GM23338 (cell line): ENCODE measurements at regions not wholly inside any gene's neighbourhood (a gene's known extent, or its start where the extent isn't known, plus 50 kb on each side); places are given as distances from the start of the nearest gene placed in this dataset.

Source experiments
- ATAC-seq: fragments of 200-7000 bp; cut with Tn5 transposase; 3 replicates; pipeline ENCODE4 v1.9.1; 2020
- DNase-seq: peaks from one replicate; pipeline ENCODE4 v3.0.0-alpha.2; 2015; ENCODE audit warnings: low spot score
- H2AFZ ChIP-seq: fragments of 200-600 bp; sonication (generic); 2 replicates; pipeline ENCODE4 v1.8.0; 2016; ENCODE audit warnings: antibody characterized with exemption, mild to moderate bottlenecking, moderate library complexity
- H3F3A ChIP-seq: fragments of 200-600 bp; sonication (generic); replicated peaks from 2 replicates; pipeline ENCODE4 v1.8.0; 2017; ENCODE audit warnings: antibody characterized with exemption, mixed run types, low read depth
- H3K27ac ChIP-seq: fragments of 200-600 bp; sonication (generic); 2 replicates; pipeline ENCODE4 v1.6.1; 2016; ENCODE audit warnings: low read depth
- H3K27me3 ChIP-seq: fragments of 200-600 bp; sonication (generic); 2 replicates; pipeline ENCODE4 v1.8.0; 2016; ENCODE audit warnings: mild to moderate bottlenecking, mixed run types, moderate library complexity; ENCODE audit not compliant: insufficient read depth
- H3K36me3 ChIP-seq: fragments of 200-600 bp; sonication (generic); 2 replicates; pipeline ENCODE4 v1.8.0; 2016; ENCODE audit warnings: mild to moderate bottlenecking; ENCODE audit not compliant: insufficient read depth
- H3K4me1 ChIP-seq: fragments of 200-600 bp; sonication (generic); 2 replicates; pipeline ENCODE4 v1.8.0; 2016; ENCODE audit warnings: mild to moderate bottlenecking, moderate library complexity; ENCODE audit not compliant: insufficient read depth
- H3K4me2 ChIP-seq: fragments of 200-600 bp; sonication (generic); 2 replicates; pipeline ENCODE4 v1.7.1; 2017; ENCODE audit warnings: mixed run types
- H3K4me3 ChIP-seq: fragments of 200-600 bp; sonication (generic); 2 replicates; pipeline ENCODE4 v1.6.1; 2016; ENCODE audit warnings: mixed run types
- H3K79me2 ChIP-seq: fragments of 200-600 bp; sonication (generic); replicated peaks from 2 replicates; pipeline ENCODE4 v1.8.0; 2017; ENCODE audit warnings: mild to moderate bottlenecking; ENCODE audit not compliant: insufficient read depth
- H3K9me2 ChIP-seq: fragments of 200-600 bp; sonication (generic); 2 replicates; pipeline ENCODE4 v1.8.0; 2017; ENCODE audit not compliant: insufficient read depth
- H4K20me1 ChIP-seq: fragments of 200-600 bp; sonication (generic); replicated peaks from 2 replicates; pipeline ENCODE4 v1.8.0; 2017; ENCODE audit warnings: mild to moderate bottlenecking; ENCODE audit not compliant: insufficient read depth
- H3K27ac Mint-ChIP-seq: 2 replicates; pipeline ENCODE4 v1.8.0; 2020; ENCODE audit warnings: inconsistent platforms, mild to moderate bottlenecking, moderate library complexity, mixed read lengths
- H3K27me3 Mint-ChIP-seq: 3 replicates; pipeline ENCODE4 v1.8.0; 2022; ENCODE audit warnings: low read depth, mild to moderate bottlenecking, moderate library complexity, mixed read lengths, inconsistent platforms; ENCODE audit not compliant: insufficient read depth, poor library complexity
- H3K36me3 Mint-ChIP-seq: 3 replicates; pipeline ENCODE4 v1.8.0; 2021; ENCODE audit warnings: low read depth, mild to moderate bottlenecking, inconsistent platforms, moderate library complexity, mixed read lengths
- H3K4me1 Mint-ChIP-seq: 3 replicates; pipeline ENCODE4 v1.8.0; 2020; ENCODE audit warnings: mild to moderate bottlenecking, inconsistent platforms, mixed read lengths
- H3K4me3 Mint-ChIP-seq: 3 replicates; pipeline ENCODE4 v1.8.0; 2021; ENCODE audit warnings: moderate library complexity, mild to moderate bottlenecking, inconsistent platforms, mixed read lengths
- H3K9me3 Mint-ChIP-seq: 3 replicates; pipeline ENCODE4 v1.8.0; 2020; ENCODE audit warnings: moderate library complexity, mild to moderate bottlenecking, inconsistent platforms, mixed read lengths
- CREB1 ChIP-seq: fragments of 250-450 bp; sonication (Bioruptor Pico); IDR thresholded peaks from 2 replicates; pipeline ENCODE4 v1.5.0; 2020; ENCODE audit warnings: low read depth, mild to moderate bottlenecking, moderate library complexity
- CTCF ChIP-seq, 2 experiments: fragments of 200-600 bp in 1 of 2; sonication (generic) in 1 of 2; conservative IDR thresholded peaks; 2 replicates each; pipeline versions ENCODE4 v1.5.1 to v1.6.1; 2016 to 2017; ENCODE audit warnings: antibody characterized with exemption in 2 of 2, low read depth in 2 of 2, mild to moderate bottlenecking in 2 of 2, moderate library complexity in 1 of 2
- ETS1 ChIP-seq: IDR thresholded peaks from 2 replicates; pipeline ENCODE4 v1.6.1; 2016; ENCODE audit warnings: antibody characterized with exemption
- EZH2 ChIP-seq: fragments of 200-600 bp; sonication (generic); IDR thresholded peaks from one replicate; pipeline ENCODE4 v1.8.0; 2017; ENCODE audit warnings: antibody characterized with exemption, mild to moderate bottlenecking, low read depth; ENCODE audit not compliant: unreplicated experiment
- EZH2phosphoT487 ChIP-seq: fragments of 200-600 bp; sonication (generic); IDR thresholded peaks from one replicate; pipeline ENCODE4 v1.8.1; 2018; ENCODE audit warnings: antibody characterized with exemption; ENCODE audit not compliant: unreplicated experiment
- JUNB ChIP-seq: IDR thresholded peaks from one replicate; pipeline ENCODE4 v1.6.1; 2016; ENCODE audit warnings: antibody characterized with exemption; ENCODE audit not compliant: unreplicated experiment
- NANOG ChIP-seq: IDR thresholded peaks from 2 replicates; pipeline ENCODE4 v1.6.1; 2016; ENCODE audit warnings: antibody characterized with exemption, borderline replicate concordance
- POLR2AphosphoS5 ChIP-seq: IDR thresholded peaks from 2 replicates; pipeline ENCODE4 v1.6.1; 2016; ENCODE audit warnings: antibody characterized with exemption, low read depth
- ZNF114 ChIP-seq: fragments of 250-450 bp; sonication (Bioruptor Pico); IDR thresholded peaks from 2 replicates; pipeline ENCODE4 v1.5.0; 2020; ENCODE audit warnings: mild to moderate bottlenecking, moderate library complexity
- ZNF462 ChIP-seq: fragments of 250-450 bp; sonication (Bioruptor Pico); IDR thresholded peaks from 2 replicates; pipeline ENCODE4 v1.5.0; 2020; ENCODE audit warnings: mild to moderate bottlenecking, moderate library complexity

- no peak for TF ChIP-seq ZNF462 (CRISPR knock-in tag)
- TF ChIP-seq EZH2phosphoT487: no peak
- TF ChIP-seq POLR2AphosphoS5: no peak
- no peak for TF ChIP-seq NANOG
- no peak for TF ChIP-seq EZH2
- TF ChIP-seq ETS1: no peak
- no peak for TF ChIP-seq CREB1 (CRISPR knock-in tag)
Observed at GRCh38 chr4:127311371-127311770, 321.4 kb upstream of the INTU start (continued).

GRCh38 chr4:127311924-127312323 is 320.8 kb upstream of the INTU start:
- no peaks in the 10 kb centered on the region for H3K27me3 ChIP-seq
- no peaks in the 10 kb centered on the region for H3F3A ChIP-seq
- DNase-seq (no peak), ATAC-seq (no peak)
- peaks cover 6% of the 10 kb centered on the region for H3K4me1 Mint-ChIP-seq
- peaks cover 29% of the 10 kb centered on the region for H3K9me3 Mint-ChIP-seq
- no peaks in the 10 kb centered on the region for H3K9me2 ChIP-seq
- H3K36me3 ChIP-seq: 0 out of 2 replicates have a peak, but pooled peaks cover 10% of the 10 kb centered on the region
- H3K27me3 Mint-ChIP-seq: no peaks in the 10 kb centered on the region
- H3K79me2 ChIP-seq: no peaks in the 10 kb centered on the region
- peaks cover 19% of the 10 kb centered on the region; the same call in 2 of the 3 replicates for H3K36me3 Mint-ChIP-seq
- no peak overlapping the region for H3K27ac ChIP-seq
- H3K4me3 ChIP-seq: no peak overlapping the region
- H2AFZ ChIP-seq: no peak overlapping the region
- H3K4me1 ChIP-seq: no peaks in the 10 kb centered on the region
- H3K4me3 Mint-ChIP-seq: no peak overlapping the region
- H4K20me1 ChIP-seq: no peaks in the 10 kb centered on the region
- no peak overlapping the region for H3K27ac Mint-ChIP-seq
- H3K4me2 ChIP-seq: no peak overlapping the region
- TF ChIP-seq EZH2 (no peak), CREB1 (CRISPR knock-in tag) (no peak), ETS1 (no peak), POLR2AphosphoS5 (no peak), CTCF (conservative IDR thresholded peaks at IDR 0.05; ENCODE audit: low read depth in 2 of 2) (no peak), JUNB (no peak), ZNF114 (no peak)
